GM23338 (cell line): ENCODE measurements at regions not wholly inside any gene's neighbourhood (a gene's known extent, or its start where the extent isn't known, plus 50 kb on each side); places are given as distances from the start of the nearest gene placed in this dataset.

Source experiments
- ATAC-seq: fragments of 200-7000 bp; cut with Tn5 transposase; 3 replicates; pipeline ENCODE4 v1.9.1; 2020
- DNase-seq: peaks from one replicate; pipeline ENCODE4 v3.0.0-alpha.2; 2015; ENCODE audit warnings: low spot score
- H2AFZ ChIP-seq: fragments of 200-600 bp; sonication (generic); 2 replicates; pipeline ENCODE4 v1.8.0; 2016; ENCODE audit warnings: antibody characterized with exemption, mild to moderate bottlenecking, moderate library complexity
- H3F3A ChIP-seq: fragments of 200-600 bp; sonication (generic); replicated peaks from 2 replicates; pipeline ENCODE4 v1.8.0; 2017; ENCODE audit warnings: antibody characterized with exemption, mixed run types, low read depth
- H3K27ac ChIP-seq: fragments of 200-600 bp; sonication (generic); 2 replicates; pipeline ENCODE4 v1.6.1; 2016; ENCODE audit warnings: low read depth
- H3K27me3 ChIP-seq: fragments of 200-600 bp; sonication (generic); 2 replicates; pipeline ENCODE4 v1.8.0; 2016; ENCODE audit warnings: mild to moderate bottlenecking, mixed run types, moderate library complexity; ENCODE audit not compliant: insufficient read depth
- H3K36me3 ChIP-seq: fragments of 200-600 bp; sonication (generic); 2 replicates; pipeline ENCODE4 v1.8.0; 2016; ENCODE audit warnings: mild to moderate bottlenecking; ENCODE audit not compliant: insufficient read depth
- H3K4me1 ChIP-seq: fragments of 200-600 bp; sonication (generic); 2 replicates; pipeline ENCODE4 v1.8.0; 2016; ENCODE audit warnings: mild to moderate bottlenecking, moderate library complexity; ENCODE audit not compliant: insufficient read depth
- H3K4me2 ChIP-seq: fragments of 200-600 bp; sonication (generic); 2 replicates; pipeline ENCODE4 v1.7.1; 2017; ENCODE audit warnings: mixed run types
- H3K4me3 ChIP-seq: fragments of 200-600 bp; sonication (generic); 2 replicates; pipeline ENCODE4 v1.6.1; 2016; ENCODE audit warnings: mixed run types
- H3K79me2 ChIP-seq: fragments of 200-600 bp; sonication (generic); replicated peaks from 2 replicates; pipeline ENCODE4 v1.8.0; 2017; ENCODE audit warnings: mild to moderate bottlenecking; ENCODE audit not compliant: insufficient read depth
- H3K9me2 ChIP-seq: fragments of 200-600 bp; sonication (generic); 2 replicates; pipeline ENCODE4 v1.8.0; 2017; ENCODE audit not compliant: insufficient read depth
- H4K20me1 ChIP-seq: fragments of 200-600 bp; sonication (generic); replicated peaks from 2 replicates; pipeline ENCODE4 v1.8.0; 2017; ENCODE audit warnings: mild to moderate bottlenecking; ENCODE audit not compliant: insufficient read depth
- H3K27ac Mint-ChIP-seq: 2 replicates; pipeline ENCODE4 v1.8.0; 2020; ENCODE audit warnings: inconsistent platforms, mild to moderate bottlenecking, moderate library complexity, mixed read lengths
- H3K27me3 Mint-ChIP-seq: 3 replicates; pipeline ENCODE4 v1.8.0; 2022; ENCODE audit warnings: low read depth, mild to moderate bottlenecking, moderate library complexity, mixed read lengths, inconsistent platforms; ENCODE audit not compliant: insufficient read depth, poor library complexity
- H3K36me3 Mint-ChIP-seq: 3 replicates; pipeline ENCODE4 v1.8.0; 2021; ENCODE audit warnings: low read depth, mild to moderate bottlenecking, inconsistent platforms, moderate library complexity, mixed read lengths
- H3K4me1 Mint-ChIP-seq: 3 replicates; pipeline ENCODE4 v1.8.0; 2020; ENCODE audit warnings: mild to moderate bottlenecking, inconsistent platforms, mixed read lengths
- H3K4me3 Mint-ChIP-seq: 3 replicates; pipeline ENCODE4 v1.8.0; 2021; ENCODE audit warnings: moderate library complexity, mild to moderate bottlenecking, inconsistent platforms, mixed read lengths
- H3K9me3 Mint-ChIP-seq: 3 replicates; pipeline ENCODE4 v1.8.0; 2020; ENCODE audit warnings: moderate library complexity, mild to moderate bottlenecking, inconsistent platforms, mixed read lengths
- CREB1 ChIP-seq: fragments of 250-450 bp; sonication (Bioruptor Pico); IDR thresholded peaks from 2 replicates; pipeline ENCODE4 v1.5.0; 2020; ENCODE audit warnings: low read depth, mild to moderate bottlenecking, moderate library complexity
- EZH2 ChIP-seq: fragments of 200-600 bp; sonication (generic); IDR thresholded peaks from one replicate; pipeline ENCODE4 v1.8.0; 2017; ENCODE audit warnings: antibody characterized with exemption, mild to moderate bottlenecking, low read depth; ENCODE audit not compliant: unreplicated experiment
- EZH2phosphoT487 ChIP-seq: fragments of 200-600 bp; sonication (generic); IDR thresholded peaks from one replicate; pipeline ENCODE4 v1.8.1; 2018; ENCODE audit warnings: antibody characterized with exemption; ENCODE audit not compliant: unreplicated experiment
- JUNB ChIP-seq: IDR thresholded peaks from one replicate; pipeline ENCODE4 v1.6.1; 2016; ENCODE audit warnings: antibody characterized with exemption; ENCODE audit not compliant: unreplicated experiment
- NANOG ChIP-seq: IDR thresholded peaks from 2 replicates; pipeline ENCODE4 v1.6.1; 2016; ENCODE audit warnings: antibody characterized with exemption, borderline replicate concordance
- POLR2AphosphoS5 ChIP-seq: IDR thresholded peaks from 2 replicates; pipeline ENCODE4 v1.6.1; 2016; ENCODE audit warnings: antibody characterized with exemption, low read depth
- REST ChIP-seq: IDR thresholded peaks from one replicate; pipeline ENCODE4 v1.6.1; 2018; ENCODE audit warnings: antibody characterized with exemption; ENCODE audit not compliant: unreplicated experiment
- STAT1 ChIP-seq: IDR thresholded peaks from one replicate; pipeline ENCODE4 v1.6.1; 2016; ENCODE audit warnings: antibody characterized with exemption; ENCODE audit not compliant: unreplicated experiment
- ZNF114 ChIP-seq: fragments of 250-450 bp; sonication (Bioruptor Pico); IDR thresholded peaks from 2 replicates; pipeline ENCODE4 v1.5.0; 2020; ENCODE audit warnings: mild to moderate bottlenecking, moderate library complexity
- ZNF331 ChIP-seq: fragments of 250-450 bp; sonication (Bioruptor Pico); IDR thresholded peaks from 2 replicates; pipeline ENCODE4 v1.5.0; 2020; ENCODE audit warnings: low read depth, mild to moderate bottlenecking, moderate library complexity
- TF ChIP-seq, protein P1 (sequence below), 2 experiments: fragments of 200-600 bp in 1 of 2; sonication (generic) in 1 of 2; conservative IDR thresholded peaks; 2 replicates each; pipeline versions ENCODE4 v1.5.1 to v1.6.1; 2016 to 2017; ENCODE audit warnings: antibody characterized with exemption in 2 of 2, low read depth in 2 of 2, mild to moderate bottlenecking in 2 of 2, moderate library complexity in 1 of 2
- TF ChIP-seq, protein P2 (sequence below): fragments of 250-450 bp; sonication (Bioruptor Pico); IDR thresholded peaks from 2 replicates; pipeline ENCODE4 v1.5.0; 2020; ENCODE audit warnings: mild to moderate bottlenecking, moderate library complexity
- TF ChIP-seq, protein P3 (sequence below): IDR thresholded peaks from 2 replicates; pipeline ENCODE4 v1.6.1; 2016; ENCODE audit warnings: antibody characterized with exemption

DNA sequence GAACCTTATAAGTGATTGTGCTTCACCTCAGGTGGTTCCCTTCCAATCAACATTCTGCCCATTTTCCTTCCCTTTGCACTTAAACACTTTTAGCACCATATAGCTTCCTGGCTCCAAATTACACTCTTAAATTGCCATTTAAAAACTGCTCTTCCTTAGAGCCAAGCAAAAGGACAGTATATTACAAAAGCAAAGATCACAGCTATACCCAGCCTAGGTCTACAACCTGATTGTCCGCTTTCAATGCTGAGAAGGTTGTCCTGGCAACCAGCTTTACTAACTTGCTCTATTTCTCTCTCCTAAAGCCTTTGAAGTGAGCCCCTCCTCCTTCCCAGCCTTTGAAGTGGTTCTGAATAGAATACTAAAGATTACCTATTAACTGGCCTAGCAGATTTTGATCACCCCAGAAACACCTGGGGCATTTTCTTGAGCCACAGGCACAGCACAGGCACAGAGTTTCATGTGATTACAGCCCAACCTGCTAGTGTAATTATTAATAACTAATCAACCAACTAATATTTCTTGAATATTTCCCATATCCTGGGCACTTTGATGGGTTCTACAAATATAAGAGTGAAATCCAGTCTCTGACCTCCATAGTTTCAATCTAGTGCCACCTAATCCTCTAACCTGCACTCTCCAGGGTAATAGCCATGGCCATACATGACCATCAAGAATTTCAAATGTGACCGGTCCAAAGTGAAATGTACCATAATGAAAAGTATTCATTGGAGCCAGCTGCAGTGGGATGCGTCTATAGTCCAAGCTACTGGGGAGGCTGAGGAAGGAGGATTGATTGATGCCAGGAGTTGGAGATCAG is 63.6 kb upstream of the TRIM24 start:
- Histone ChIP-seq H3K4me2 (no peak overlapping the region), H3K4me1 (0 out of 2 replicates have a peak, but pooled peaks cover 8% of the 10 kb centered on the region), H3K27me3 (no peaks in the 10 kb centered on the region), H3K27ac (no peak overlapping the region), H3K36me3 (no peaks in the 10 kb centered on the region), H2AFZ (no peak overlapping the region), H3K4me3 (no peak overlapping the region), H3K9me2 (0 out of 2 replicates have a peak, but pooled peaks cover 3% of the 10 kb centered on the region), H4K20me1 (no peaks in the 10 kb centered on the region), H3F3A (no peaks in the 10 kb centered on the region), H3K79me2 (no peaks in the 10 kb centered on the region)
- peak; percentile 64 for ATAC-seq
- TF ChIP-seq, protein P1, sequence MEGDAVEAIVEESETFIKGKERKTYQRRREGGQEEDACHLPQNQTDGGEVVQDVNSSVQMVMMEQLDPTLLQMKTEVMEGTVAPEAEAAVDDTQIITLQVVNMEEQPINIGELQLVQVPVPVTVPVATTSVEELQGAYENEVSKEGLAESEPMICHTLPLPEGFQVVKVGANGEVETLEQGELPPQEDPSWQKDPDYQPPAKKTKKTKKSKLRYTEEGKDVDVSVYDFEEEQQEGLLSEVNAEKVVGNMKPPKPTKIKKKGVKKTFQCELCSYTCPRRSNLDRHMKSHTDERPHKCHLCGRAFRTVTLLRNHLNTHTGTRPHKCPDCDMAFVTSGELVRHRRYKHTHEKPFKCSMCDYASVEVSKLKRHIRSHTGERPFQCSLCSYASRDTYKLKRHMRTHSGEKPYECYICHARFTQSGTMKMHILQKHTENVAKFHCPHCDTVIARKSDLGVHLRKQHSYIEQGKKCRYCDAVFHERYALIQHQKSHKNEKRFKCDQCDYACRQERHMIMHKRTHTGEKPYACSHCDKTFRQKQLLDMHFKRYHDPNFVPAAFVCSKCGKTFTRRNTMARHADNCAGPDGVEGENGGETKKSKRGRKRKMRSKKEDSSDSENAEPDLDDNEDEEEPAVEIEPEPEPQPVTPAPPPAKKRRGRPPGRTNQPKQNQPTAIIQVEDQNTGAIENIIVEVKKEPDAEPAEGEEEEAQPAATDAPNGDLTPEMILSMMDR (conservative IDR thresholded peaks at IDR 0.05; ENCODE audit: low read depth in 2 of 2): no peak
- TF ChIP-seq EZH2phosphoT487 (no peak), CREB1 (CRISPR knock-in tag) (no peak), EZH2 (no peak), JUNB (no peak), POLR2AphosphoS5 (no peak), STAT1 (no peak), NANOG (no peak), ZNF331 (no peak), ZNF114 (CRISPR knock-in tag) (no peak), REST (no peak)
- TF ChIP-seq, protein P2, sequence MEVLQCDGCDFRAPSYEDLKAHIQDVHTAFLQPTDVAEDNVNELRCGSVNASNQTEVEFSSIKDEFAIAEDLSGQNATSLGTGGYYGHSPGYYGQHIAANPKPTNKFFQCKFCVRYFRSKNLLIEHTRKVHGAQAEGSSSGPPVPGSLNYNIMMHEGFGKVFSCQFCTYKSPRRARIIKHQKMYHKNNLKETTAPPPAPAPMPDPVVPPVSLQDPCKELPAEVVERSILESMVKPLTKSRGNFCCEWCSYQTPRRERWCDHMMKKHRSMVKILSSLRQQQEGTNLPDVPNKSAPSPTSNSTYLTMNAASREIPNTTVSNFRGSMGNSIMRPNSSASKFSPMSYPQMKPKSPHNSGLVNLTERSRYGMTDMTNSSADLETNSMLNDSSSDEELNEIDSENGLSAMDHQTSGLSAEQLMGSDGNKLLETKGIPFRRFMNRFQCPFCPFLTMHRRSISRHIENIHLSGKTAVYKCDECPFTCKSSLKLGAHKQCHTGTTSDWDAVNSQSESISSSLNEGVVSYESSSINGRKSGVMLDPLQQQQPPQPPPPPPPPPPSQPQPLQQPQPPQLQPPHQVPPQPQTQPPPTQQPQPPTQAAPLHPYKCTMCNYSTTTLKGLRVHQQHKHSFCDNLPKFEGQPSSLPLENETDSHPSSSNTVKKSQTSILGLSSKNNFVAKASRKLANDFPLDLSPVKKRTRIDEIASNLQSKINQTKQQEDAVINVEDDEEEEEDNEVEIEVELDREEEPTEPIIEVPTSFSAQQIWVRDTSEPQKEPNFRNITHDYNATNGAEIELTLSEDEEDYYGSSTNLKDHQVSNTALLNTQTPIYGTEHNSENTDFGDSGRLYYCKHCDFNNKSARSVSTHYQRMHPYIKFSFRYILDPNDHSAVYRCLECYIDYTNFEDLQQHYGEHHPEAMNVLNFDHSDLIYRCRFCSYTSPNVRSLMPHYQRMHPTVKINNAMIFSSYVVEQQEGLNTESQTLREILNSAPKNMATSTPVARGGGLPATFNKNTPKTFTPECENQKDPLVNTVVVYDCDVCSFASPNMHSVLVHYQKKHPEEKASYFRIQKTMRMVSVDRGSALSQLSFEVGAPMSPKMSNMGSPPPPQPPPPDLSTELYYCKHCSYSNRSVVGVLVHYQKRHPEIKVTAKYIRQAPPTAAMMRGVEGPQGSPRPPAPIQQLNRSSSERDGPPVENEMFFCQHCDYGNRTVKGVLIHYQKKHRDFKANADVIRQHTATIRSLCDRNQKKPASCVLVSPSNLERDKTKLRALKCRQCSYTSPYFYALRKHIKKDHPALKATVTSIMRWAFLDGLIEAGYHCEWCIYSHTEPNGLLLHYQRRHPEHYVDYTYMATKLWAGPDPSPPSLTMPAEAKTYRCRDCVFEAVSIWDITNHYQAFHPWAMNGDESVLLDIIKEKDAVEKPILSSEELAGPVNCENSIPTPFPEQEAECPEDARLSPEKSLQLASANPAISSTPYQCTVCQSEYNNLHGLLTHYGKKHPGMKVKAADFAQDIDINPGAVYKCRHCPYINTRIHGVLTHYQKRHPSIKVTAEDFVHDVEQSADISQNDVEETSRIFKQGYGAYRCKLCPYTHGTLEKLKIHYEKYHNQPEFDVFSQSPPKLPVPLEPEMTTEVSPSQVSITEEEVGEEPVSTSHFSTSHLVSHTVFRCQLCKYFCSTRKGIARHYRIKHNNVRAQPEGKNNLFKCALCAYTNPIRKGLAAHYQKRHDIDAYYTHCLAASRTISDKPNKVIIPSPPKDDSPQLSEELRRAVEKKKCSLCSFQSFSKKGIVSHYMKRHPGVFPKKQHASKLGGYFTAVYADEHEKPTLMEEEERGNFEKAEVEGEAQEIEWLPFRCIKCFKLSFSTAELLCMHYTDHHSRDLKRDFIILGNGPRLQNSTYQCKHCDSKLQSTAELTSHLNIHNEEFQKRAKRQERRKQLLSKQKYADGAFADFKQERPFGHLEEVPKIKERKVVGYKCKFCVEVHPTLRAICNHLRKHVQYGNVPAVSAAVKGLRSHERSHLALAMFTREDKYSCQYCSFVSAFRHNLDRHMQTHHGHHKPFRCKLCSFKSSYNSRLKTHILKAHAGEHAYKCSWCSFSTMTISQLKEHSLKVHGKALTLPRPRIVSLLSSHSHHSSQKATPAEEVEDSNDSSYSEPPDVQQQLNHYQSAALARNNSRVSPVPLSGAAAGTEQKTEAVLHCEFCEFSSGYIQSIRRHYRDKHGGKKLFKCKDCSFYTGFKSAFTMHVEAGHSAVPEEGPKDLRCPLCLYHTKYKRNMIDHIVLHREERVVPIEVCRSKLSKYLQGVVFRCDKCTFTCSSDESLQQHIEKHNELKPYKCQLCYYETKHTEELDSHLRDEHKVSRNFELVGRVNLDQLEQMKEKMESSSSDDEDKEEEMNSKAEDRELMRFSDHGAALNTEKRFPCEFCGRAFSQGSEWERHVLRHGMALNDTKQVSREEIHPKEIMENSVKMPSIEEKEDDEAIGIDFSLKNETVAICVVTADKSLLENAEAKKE: no peak
- TF ChIP-seq, protein P3, sequence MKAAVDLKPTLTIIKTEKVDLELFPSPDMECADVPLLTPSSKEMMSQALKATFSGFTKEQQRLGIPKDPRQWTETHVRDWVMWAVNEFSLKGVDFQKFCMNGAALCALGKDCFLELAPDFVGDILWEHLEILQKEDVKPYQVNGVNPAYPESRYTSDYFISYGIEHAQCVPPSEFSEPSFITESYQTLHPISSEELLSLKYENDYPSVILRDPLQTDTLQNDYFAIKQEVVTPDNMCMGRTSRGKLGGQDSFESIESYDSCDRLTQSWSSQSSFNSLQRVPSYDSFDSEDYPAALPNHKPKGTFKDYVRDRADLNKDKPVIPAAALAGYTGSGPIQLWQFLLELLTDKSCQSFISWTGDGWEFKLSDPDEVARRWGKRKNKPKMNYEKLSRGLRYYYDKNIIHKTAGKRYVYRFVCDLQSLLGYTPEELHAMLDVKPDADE: no peak
- Mint-ChIP-seq H3K4me3 (no peak overlapping the region), H3K36me3 (no peaks in the 10 kb centered on the region), H3K27ac (no peak overlapping the region), H3K27me3 (peaks cover 2% of the 10 kb centered on the region), H3K4me1 (peaks cover 4% of the 10 kb centered on the region; the same call in 2 of the 3 replicates), H3K9me3 (0 out of 3 replicates have a peak, but pooled peaks cover 3% of the 10 kb centered on the region)
- peak; percentile 67 for DNase-seq
